GM19025 (cell line): ENCODE measurements at regions not wholly inside any gene's neighbourhood (a gene's known extent, or its start where the extent isn't known, plus 50 kb on each side); places are given as distances from the start of the nearest gene placed in this dataset.

Source experiments
- ATAC-seq: cut with Tn5 transposase; IDR thresholded peaks from one replicate; pipeline ENCODE4 v1.9.1; 2021; ENCODE audit warnings: mild to moderate bottlenecking, low read depth, moderate library complexity; ENCODE audit not compliant: unreplicated experiment

GRCh38 chr3:23002151-23002550 lies 201.0 kb upstream of the UBE2E2 start:
- ATAC-seq = no peak

GRCh38 chr3:23002836-23003732 lies 200.0 kb upstream of the UBE2E2 start:
- ATAC-seq = no peak

- no peak for ATAC-seq
Measured at GRCh38 chr3:23003733-23004046, 199.4 kb upstream of the UBE2E2 start.

DNA sequence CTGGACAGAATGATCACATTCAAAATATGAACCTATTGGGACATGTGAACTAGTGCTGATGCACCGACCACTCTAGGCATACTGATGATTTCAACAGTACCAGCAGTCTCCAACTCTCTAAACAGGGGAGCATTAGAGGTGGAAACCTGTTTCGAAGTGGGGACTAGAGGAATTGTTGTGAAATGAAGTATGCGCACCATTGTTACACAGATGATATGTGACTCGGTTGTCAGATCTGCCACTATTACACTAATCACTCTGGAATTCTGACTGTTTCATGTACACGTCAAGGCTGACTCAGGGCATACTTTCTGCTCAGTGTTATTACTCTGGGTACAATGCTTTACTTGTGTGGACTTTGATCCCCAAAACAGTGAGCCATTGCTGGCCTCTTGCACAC lies 198.2 kb upstream of the UBE2E2 start:
- ATAC-seq = no peak

DNA sequence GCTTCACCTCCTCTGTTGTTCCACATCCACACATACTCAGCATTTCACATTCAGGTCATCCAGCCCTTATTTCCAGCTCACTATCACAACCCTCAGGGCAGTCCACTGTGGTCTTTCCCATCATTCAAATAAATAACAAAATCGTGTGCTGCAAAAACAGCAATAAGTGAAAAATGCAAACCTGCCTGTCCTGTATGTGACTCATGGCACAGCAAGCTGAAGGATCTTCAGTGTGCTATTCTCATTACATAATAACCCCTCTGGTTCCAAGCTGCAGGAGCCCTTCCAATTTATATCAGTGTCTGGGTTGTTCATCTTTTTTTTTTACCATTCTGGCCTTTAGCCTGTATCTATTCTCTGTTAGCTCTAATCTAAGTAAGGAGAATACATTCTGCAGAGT lies 185.3 kb upstream of the UBE2E2 start:
- no peak for ATAC-seq

- ATAC-seq = no peak
Measured at GRCh38 chr3:23019596-23020300, 183.4 kb upstream of the UBE2E2 start.

GRCh38 chr3:23028294-23028693 lies 174.8 kb upstream of the UBE2E2 start:
- ATAC-seq = no peak

DNA sequence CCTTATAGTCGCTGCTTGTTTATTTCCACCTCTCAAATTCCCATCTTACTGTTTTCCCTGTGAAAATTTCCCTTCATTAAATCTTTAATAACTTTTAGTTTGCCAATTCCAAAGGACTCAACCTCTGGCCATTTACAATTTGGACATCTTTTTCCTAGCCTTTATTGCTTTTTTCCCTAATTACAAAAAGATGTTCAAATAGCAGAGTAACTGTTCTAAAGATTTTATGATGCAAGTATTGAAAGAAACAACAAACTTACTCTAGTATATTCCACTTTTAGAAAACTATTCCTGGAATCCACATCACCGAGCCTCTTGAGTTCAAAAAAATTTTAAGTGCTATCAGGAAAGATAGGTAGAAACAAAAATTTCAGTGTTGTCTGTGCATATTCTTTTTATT lies 174.1 kb upstream of the UBE2E2 start:
- no peak for ATAC-seq

- ATAC-seq = peak; percentile 9
Measured at GRCh38 chr3:23035927-23036640, 167.0 kb upstream of the UBE2E2 start.

- peak; percentile 64 for ATAC-seq
Measured at GRCh38 chr3:23036728-23037127, 166.4 kb upstream of the UBE2E2 start.

DNA sequence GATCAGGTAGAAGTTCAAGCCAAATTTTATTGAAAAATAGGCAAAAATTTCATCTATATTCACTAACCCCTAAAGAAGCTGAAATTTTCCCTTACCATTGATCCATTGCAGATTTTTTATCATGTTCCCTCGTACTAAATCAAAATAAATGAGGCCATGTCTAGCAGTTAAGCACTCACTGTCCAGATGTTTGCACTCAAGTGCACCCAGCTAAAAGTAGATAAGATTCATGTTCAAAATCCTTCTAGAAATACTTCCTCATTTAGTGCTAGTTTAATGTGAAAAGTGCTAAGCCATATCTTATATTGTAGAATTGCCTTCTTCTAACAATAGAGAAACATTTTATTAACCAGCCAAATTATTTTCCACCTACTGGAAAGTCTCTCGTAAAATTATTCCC lies 164.7 kb upstream of the UBE2E2 start:
- no peak for ATAC-seq

GRCh38 chr3:23041918-23042696 lies 161.0 kb upstream of the UBE2E2 start:
- ATAC-seq = no peak

- ATAC-seq = no peak
Measured at GRCh38 chr3:23044463-23044862, 158.7 kb upstream of the UBE2E2 start.

- ATAC-seq = no peak
Measured at GRCh38 chr3:23046536-23046935, 156.6 kb upstream of the UBE2E2 start.

DNA sequence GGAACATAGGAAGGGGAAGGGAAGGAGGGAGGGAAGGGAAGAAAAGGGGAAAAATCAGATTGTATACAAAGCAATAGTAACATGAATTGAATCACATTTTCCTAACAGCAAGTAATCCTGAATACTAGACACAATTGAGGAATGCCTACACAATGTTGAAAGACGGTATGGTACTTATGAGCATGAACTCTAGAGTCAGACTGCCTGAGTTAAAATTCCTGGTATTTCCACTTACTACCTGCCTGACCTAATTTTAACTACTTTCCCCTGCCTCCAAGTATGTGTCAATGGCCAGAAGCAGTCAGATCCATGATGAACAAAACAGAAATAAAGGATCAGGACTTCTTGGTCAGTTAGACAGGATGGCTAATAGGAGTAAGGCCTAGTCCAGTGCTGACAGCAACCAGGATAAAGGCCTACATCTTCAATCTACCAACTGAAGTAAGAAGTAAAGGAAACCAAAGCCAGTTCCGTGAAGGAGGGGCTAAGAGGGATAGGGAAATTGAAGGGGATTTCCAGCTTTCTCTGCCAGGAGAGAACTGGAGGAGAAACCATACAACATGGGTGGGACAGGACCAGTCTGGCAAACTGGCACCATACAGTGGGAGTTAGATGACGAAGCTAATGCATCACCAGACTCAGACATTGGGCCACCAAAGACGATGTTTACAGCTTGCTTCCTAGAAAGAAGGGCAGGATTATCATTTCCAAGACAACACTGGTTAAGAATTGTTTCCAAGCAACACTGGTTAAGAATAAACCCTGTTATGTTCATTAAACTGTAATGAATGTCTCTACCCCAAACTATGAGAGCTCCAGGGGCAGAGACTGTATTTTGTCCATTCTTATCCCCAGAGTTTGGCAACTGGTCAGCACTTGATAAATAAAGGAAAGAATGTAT lies 151.6 kb upstream of the UBE2E2 start:
- no peak for ATAC-seq

DNA sequence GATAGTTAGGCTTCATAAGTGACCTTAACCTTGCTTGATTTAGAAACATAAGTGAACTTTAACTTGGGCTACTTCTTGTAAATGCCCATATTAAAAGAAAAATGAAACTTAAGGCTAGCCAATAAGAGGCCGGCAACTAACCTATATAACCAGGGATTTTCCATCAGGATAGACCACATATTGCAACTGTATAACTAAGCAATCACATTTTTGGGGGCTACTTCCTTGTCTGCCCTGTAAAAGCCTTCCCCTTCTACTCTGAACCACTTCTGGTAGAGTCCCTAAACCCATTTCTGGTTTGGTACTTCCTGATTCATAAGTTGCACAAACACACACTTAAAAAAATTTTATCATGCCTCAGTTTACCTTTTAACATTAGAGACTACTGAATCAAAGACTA lies 150.9 kb upstream of the UBE2E2 start:
- ATAC-seq = no peak

DNA sequence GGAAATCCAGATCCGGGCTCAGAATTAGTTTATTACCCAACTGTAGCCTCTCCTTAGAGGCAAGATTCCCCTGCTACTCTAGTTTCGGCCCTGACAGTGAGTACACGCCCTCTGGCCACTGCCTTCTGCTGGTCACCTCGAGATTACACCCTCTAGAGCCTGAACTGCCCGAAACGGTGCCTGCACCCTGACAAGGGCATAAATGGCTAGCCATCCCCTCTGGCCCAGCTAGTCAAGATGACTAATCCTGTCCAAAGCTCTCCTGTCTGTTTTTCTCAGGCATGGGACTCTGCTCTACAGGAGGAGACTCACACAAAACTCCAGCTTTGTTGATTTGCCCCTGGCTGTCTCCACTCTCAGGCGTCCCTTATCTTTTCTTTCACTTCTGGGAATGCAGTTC lies 150.5 kb upstream of the UBE2E2 start:
- no peak for ATAC-seq

DNA sequence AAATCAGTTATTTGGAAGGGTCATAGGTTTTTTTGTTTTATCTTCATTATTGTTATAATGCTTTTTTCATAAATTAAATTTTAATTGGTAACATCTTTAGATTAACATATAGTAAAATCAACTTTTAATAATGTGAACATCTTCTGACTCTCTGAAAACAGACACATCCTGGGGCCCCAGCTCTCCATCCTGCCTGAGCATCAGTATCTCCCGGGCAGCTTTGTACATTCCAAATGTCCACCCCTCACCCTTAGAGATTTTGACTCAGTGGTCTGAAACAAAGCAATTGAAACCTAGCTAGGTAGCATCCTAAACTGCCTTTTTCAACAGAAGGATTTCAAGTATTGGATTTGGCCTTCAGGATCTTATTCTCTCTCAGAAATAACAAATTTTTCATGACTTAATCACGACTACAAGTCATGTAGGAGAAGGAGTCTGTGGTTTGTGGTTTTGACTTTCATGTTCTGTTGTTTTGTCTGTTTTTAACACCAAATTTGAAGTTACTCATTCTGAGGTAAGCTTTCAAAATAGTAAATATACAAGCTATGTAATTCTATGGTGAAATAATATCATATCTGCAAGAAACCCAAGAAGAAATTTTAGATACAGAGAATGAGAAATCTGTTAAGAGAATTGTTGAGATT lies 147.3 kb upstream of the UBE2E2 start:
- peak; percentile 45 for ATAC-seq

- no peak for ATAC-seq
Measured at GRCh38 chr3:23062582-23062981, 140.5 kb upstream of the UBE2E2 start.
